ENCODE measurements at regions not wholly inside any gene's neighbourhood (a gene's known extent, or its start where the extent isn't known, plus 50 kb on each side); places are given as distances from the start of the nearest gene placed in this dataset.

DNA sequence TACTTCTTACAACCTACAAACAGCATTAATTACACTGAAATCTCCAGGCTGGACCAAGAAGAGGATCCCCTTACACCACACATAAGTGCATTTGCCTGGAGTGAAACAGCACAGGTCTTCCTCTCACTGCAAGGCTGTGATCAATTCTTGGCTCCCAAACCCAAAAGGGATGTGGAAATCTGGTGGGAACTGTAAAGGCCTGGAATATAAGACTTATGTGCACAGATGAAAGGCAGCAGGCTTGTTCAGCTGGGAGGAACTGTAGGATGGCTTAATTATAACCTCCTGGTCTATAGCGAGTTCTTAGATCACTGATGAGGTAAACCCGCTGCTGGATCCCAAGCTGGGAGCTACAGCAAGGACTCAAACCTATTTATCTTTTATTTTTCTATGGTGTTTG is 182.9 kb upstream of the TNC start:
- 89% methylated on average over 2 of the region's 2 CpGs for WGBS (ENCODE audit: low lambda C conversion rate)
- H3K27ac ChIP-seq (ENCODE audit: low read depth in 2 of 2, low read length in 1 of 2) = no peak overlapping the region
- no peaks in the 10 kb centered on the region for H3K36me3 ChIP-seq (replicated peaks in 1 of 2; ENCODE audit: control insufficient read depth in 1 of 2, insufficient read depth in 2 of 2, low read length in 1 of 2)
- POLR2A ChIA-PET = no interaction called here
- H3K27me3 ChIP-seq (ENCODE audit: insufficient read depth) = no peaks in the 10 kb centered on the region
- CTCF ChIA-PET = no interaction called here
- H3F3A ChIP-seq (replicated peaks; ENCODE audit: insufficient read depth) = no peaks in the 10 kb centered on the region
- no peak overlapping the region for H2AFZ ChIP-seq (ENCODE audit: low read depth)
- H3K9me3 ChIP-seq = no peaks in the 10 kb centered on the region; the same call in 1 of the 2 replicates
- DNase-seq = no peak
- no peak overlapping the region for H3K4me3 ChIP-seq (ENCODE audit: low read depth in 2 of 2, low read length in 1 of 2)
- no peaks in the 10 kb centered on the region for H3K79me2 ChIP-seq (ENCODE audit: insufficient read depth)
- no peaks in the 10 kb centered on the region for H4K20me1 ChIP-seq (ENCODE audit: insufficient read depth)
- no peaks in the 10 kb centered on the region for H3K4me1 ChIP-seq (ENCODE audit: control insufficient read depth in 1 of 2, insufficient read depth in 2 of 2, low read depth in 1 of 2, low read length in 1 of 2)
- TF ChIP-seq MEF2A (IDR thresholded peaks at IDR 0.05; ENCODE audit: borderline replicate concordance, low read depth) (no peak), TCF12 (IDR thresholded peaks at IDR 0.05) (no peak), RCOR1 (IDR thresholded peaks at IDR 0.05; ENCODE audit: low read length) (no peak), GABPA (IDR thresholded peaks at IDR 0.05; ENCODE audit: low read depth) (no peak), JUND (IDR thresholded peaks at IDR 0.05) (no peak), FOXM1 (IDR thresholded peaks at IDR 0.05; ENCODE audit: low read depth) (no peak), FOSL2 (IDR thresholded peaks at IDR 0.05; ENCODE audit: borderline replicate concordance, low read depth) (no peak), FOXJ3 (CRISPR knock-in tag; IDR thresholded peaks at IDR 0.05) (no peak), TAF1 (IDR thresholded peaks at IDR 0.05; ENCODE audit: borderline replicate concordance, low read depth, low read length) (no peak), POLR2AphosphoS5 (IDR thresholded peaks at IDR 0.05; ENCODE audit: low read depth, low read length) (no peak), RAD21 (IDR thresholded peaks at IDR 0.05; ENCODE audit: low read length) (no peak)
- TF ChIP-seq, protein P1, sequence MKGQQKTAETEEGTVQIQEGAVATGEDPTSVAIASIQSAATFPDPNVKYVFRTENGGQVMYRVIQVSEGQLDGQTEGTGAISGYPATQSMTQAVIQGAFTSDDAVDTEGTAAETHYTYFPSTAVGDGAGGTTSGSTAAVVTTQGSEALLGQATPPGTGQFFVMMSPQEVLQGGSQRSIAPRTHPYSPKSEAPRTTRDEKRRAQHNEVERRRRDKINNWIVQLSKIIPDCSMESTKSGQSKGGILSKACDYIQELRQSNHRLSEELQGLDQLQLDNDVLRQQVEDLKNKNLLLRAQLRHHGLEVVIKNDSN (IDR thresholded peaks at IDR 0.05; ENCODE audit: borderline replicate concordance, low read depth) = no peak
- TF ChIP-seq, protein P2, sequence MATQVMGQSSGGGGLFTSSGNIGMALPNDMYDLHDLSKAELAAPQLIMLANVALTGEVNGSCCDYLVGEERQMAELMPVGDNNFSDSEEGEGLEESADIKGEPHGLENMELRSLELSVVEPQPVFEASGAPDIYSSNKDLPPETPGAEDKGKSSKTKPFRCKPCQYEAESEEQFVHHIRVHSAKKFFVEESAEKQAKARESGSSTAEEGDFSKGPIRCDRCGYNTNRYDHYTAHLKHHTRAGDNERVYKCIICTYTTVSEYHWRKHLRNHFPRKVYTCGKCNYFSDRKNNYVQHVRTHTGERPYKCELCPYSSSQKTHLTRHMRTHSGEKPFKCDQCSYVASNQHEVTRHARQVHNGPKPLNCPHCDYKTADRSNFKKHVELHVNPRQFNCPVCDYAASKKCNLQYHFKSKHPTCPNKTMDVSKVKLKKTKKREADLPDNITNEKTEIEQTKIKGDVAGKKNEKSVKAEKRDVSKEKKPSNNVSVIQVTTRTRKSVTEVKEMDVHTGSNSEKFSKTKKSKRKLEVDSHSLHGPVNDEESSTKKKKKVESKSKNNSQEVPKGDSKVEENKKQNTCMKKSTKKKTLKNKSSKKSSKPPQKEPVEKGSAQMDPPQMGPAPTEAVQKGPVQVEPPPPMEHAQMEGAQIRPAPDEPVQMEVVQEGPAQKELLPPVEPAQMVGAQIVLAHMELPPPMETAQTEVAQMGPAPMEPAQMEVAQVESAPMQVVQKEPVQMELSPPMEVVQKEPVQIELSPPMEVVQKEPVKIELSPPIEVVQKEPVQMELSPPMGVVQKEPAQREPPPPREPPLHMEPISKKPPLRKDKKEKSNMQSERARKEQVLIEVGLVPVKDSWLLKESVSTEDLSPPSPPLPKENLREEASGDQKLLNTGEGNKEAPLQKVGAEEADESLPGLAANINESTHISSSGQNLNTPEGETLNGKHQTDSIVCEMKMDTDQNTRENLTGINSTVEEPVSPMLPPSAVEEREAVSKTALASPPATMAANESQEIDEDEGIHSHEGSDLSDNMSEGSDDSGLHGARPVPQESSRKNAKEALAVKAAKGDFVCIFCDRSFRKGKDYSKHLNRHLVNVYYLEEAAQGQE (IDR thresholded peaks at IDR 0.05; ENCODE audit: low read depth, low read length) = no peak
- H3K4me2 ChIP-seq = no peak overlapping the region
- no peak overlapping the region for H3K9ac ChIP-seq
- H3K9me2 ChIP-seq = no peaks in the 10 kb centered on the region

GRCh38 chr9:115301581-115301980 is 183.6 kb upstream of the TNC start:
- Histone ChIP-seq H4K20me1 (ENCODE audit: insufficient read depth) (no peaks in the 10 kb centered on the region), H3K79me2 (ENCODE audit: insufficient read depth) (no peaks in the 10 kb centered on the region), H3K9ac (no peak overlapping the region), H3K4me1 (ENCODE audit: control insufficient read depth in 1 of 2, insufficient read depth in 2 of 2, low read depth in 1 of 2, low read length in 1 of 2) (no peaks in the 10 kb centered on the region), H3K27ac (ENCODE audit: low read depth in 2 of 2, low read length in 1 of 2) (no peak overlapping the region), H3F3A (replicated peaks; ENCODE audit: insufficient read depth) (no peaks in the 10 kb centered on the region), H3K9me2 (no peaks in the 10 kb centered on the region), H3K9me3 (no peaks in the 10 kb centered on the region; the same call in 1 of the 2 replicates), H2AFZ (ENCODE audit: low read depth) (no peak overlapping the region), H3K4me2 (no peak overlapping the region), H3K4me3 (ENCODE audit: low read depth in 2 of 2, low read length in 1 of 2) (no peak overlapping the region), H3K36me3 (replicated peaks in 1 of 2; ENCODE audit: control insufficient read depth in 1 of 2, insufficient read depth in 2 of 2, low read length in 1 of 2) (no peaks in the 10 kb centered on the region), H3K27me3 (ENCODE audit: insufficient read depth) (no peaks in the 10 kb centered on the region)
- DNase-seq = no peak
- POLR2A ChIA-PET = no interaction called here
- CTCF ChIA-PET = no interaction called here
- 80% methylated on average over 5 of the region's 5 CpGs for WGBS (ENCODE audit: low lambda C conversion rate)
- TF ChIP-seq CHD2 (IDR thresholded peaks at IDR 0.05; ENCODE audit: low read length, partially characterized antibody) (no peak), EP300 (IDR thresholded peaks at IDR 0.05; ENCODE audit: borderline replicate concordance in 1 of 2, low read depth in 1 of 2, low read length in 1 of 2) (no peak), FOXJ3 (CRISPR knock-in tag; IDR thresholded peaks at IDR 0.05) (no peak), SIN3A (IDR thresholded peaks at IDR 0.05; ENCODE audit: borderline replicate concordance, low read depth, low read length) (no peak), FOSL2 (IDR thresholded peaks at IDR 0.05; ENCODE audit: borderline replicate concordance, low read depth) (no peak), TAF1 (IDR thresholded peaks at IDR 0.05; ENCODE audit: borderline replicate concordance, low read depth, low read length) (no peak), MEF2A (IDR thresholded peaks at IDR 0.05; ENCODE audit: borderline replicate concordance, low read depth) (no peak), FOXM1 (IDR thresholded peaks at IDR 0.05; ENCODE audit: low read depth) (no peak), EZH2phosphoT487 (IDR thresholded peaks at IDR 0.05; ENCODE audit: borderline replicate concordance, low read depth) (no peak), RAD21 (IDR thresholded peaks at IDR 0.05; ENCODE audit: low read length) (no peak)
- TF ChIP-seq, protein P2 (IDR thresholded peaks at IDR 0.05; ENCODE audit: low read depth, low read length) = no peak
- TF ChIP-seq, protein P1 (IDR thresholded peaks at IDR 0.05; ENCODE audit: borderline replicate concordance, low read depth) = no peak

All from SK-N-SH (cell line).